GM12874 (cell line): ENCODE measurements at regions not wholly inside any gene's neighbourhood (a gene's known extent, or its start where the extent isn't known, plus 50 kb on each side); places are given as distances from the start of the nearest gene placed in this dataset.

Experiments
- CTCF ChIP-seq: IDR thresholded peaks from 2 replicates; pipeline ENCODE4 v1.5.1; 2011; ENCODE audit warnings: low read depth, mild to moderate bottlenecking, control low read depth, low read length, moderate library complexity; ENCODE audit not compliant: insufficient read depth

DNA sequence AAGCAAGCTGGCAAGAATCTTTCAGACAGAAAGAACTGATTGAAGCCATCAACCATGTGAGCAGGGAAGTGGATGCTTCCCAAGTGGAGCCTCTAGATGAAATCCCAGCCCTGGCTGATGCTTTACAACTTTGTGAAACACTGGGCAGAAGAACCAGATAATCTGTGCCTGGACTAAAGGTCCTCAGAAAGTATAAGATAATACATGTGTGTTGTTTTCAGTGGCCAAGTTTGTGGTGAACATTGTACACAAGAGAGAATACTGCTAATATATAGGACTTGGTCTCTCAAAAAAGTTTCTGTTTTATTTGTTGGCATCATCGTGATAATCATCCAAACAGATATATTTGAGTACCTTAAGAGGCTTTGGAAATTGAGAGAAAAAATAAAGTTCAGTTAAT is 1367.8 kb upstream of the IGFBP7 start:
- TF ChIP-seq CTCF, result no peak

GRCh38 chr4:58477513-58477912 is 1367.3 kb upstream of the IGFBP7 start:
- no peak for TF ChIP-seq CTCF

GRCh38 chr4:58475097-58475496 is 1364.9 kb upstream of the IGFBP7 start:
- TF ChIP-seq CTCF, result no peak

DNA sequence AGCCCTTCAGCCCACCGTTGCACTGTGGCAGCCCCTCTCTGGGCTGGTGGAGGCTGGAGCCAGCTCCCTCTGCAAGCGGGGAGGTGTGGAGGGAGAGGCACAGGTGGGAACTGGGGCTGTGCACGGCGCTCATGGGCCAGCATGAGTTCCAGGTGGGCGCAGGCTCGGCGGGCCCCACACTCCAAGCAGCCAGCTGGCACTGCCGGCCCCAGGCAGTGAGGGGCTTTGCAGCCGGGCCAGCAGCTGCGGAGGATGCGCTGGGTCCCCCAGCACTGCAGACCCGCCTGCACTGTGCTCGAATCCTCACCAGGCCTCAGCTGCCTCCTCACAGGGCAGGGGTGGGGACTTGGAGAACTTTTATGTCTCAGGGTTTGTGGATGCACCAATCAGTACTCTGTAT is 1354.8 kb upstream of the IGFBP7 start:
- no peak for TF ChIP-seq CTCF

DNA sequence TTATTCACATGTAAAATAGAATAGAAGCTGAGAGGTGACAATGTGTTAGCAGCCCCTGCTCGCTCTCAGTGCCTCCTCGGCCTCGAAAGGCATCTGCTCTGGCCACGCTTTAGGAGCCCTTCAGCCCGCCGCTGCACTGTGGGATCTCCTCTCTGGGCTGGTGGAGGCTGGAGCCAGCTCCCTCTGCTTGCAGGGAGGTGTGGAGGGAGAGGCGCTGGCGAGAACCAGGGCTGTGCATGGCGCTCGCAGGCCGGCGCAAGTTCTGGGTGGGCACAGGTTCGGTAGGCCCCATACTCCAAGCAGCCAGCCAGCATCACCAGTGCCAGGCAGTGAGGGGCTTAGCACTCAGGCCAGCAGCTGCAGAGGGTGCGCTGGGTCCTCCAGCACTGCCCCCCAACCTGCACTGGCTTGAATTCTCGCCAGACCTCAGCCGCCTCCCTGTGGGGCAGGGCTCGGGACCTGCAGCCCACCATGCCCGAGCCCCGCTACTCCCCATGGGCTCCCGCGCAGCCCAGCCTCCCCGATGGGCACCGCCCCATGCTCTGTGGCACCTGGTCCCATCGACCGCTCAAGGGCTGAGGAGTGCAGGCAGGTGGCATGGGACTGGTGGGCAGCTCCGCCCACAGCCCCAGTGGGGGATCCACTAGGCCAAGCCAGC is 1346.7 kb upstream of the IGFBP7 start:
- no peak for TF ChIP-seq CTCF

GRCh38 chr4:58453956-58454355 is 1343.8 kb upstream of the IGFBP7 start:
- TF ChIP-seq CTCF, result no peak

DNA sequence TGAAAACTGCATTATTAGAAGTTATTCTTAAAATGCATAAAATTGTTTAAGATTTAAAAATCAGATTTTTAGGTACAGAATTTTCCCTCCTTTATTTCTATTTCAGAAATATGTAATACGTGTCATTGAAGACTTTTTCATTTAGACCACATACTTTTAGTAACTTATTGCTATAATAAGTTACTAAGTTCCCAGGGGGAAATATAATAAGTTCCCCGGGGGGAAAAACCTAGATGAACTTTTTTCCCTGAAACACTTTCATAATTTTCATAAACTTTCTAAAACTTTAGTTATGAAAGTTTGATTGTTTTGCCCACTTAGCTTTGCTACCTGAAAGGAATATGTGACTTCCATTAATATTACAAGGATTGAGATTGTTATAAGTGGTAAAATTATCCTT is 1341.5 kb upstream of the IGFBP7 start:
- TF ChIP-seq CTCF, result no peak
